Transverse colon (tissue), 4 donors: ENCODE measurements at regions not wholly inside any gene's neighbourhood (a gene's known extent, or its start where the extent isn't known, plus 50 kb on each side); places are given as distances from the start of the nearest gene placed in this dataset.

ENCODE experiments used
- DNase-seq: peaks from one replicate; pipeline ENCODE4 v3.0.0-alpha.2; 2019
- H3K27ac ChIP-seq, 4 donors: fragments of 200-600 bp; sonication (generic); 2 replicates each; pipeline ENCODE4 v1.5.1; 2016 to 2018; ENCODE audit warnings: inconsistent platforms in 4 of 4
- H3K27me3 ChIP-seq: fragments of 200-600 bp; sonication (generic); 2 replicates; pipeline ENCODE4 v1.5.1; 2017; ENCODE audit warnings: inconsistent platforms
- H3K36me3 ChIP-seq, 4 donors: fragments of 200-600 bp; sonication (generic); 2 replicates each; pipeline ENCODE4 v1.5.1; 2017 to 2019; ENCODE audit warnings: inconsistent platforms in 4 of 4
- H3K4me1 ChIP-seq, 4 donors: fragments of 200-600 bp; sonication (generic); 2 replicates each; pipeline ENCODE4 v1.5.1; 2017 to 2020; ENCODE audit warnings: inconsistent platforms in 4 of 4
- H3K4me3 ChIP-seq, 4 donors: fragments of 200-600 bp; sonication (generic); 1 replicate in 1 of 4; 2 replicates in 3 of 4; pipeline versions ENCODE4 v1.5.1 to v1.6.1; 2017 to 2019; ENCODE audit warnings: inconsistent platforms in 4 of 4
- H3K9me3 ChIP-seq, 2 donors: fragments of 200-600 bp; sonication (generic); 2 replicates each; pipeline ENCODE4 v1.5.1; 2017 to 2019; ENCODE audit warnings: inconsistent platforms in 2 of 2
- EP300 ChIP-seq: sonication (generic); formaldehyde crosslinking; IDR thresholded peaks from one replicate; pipeline ENCODE4 v1.6.1; 2017; ENCODE audit warnings: antibody characterized with exemption, low read depth
- POLR2A ChIP-seq: fragments of 450-650 bp; IDR thresholded peaks from one replicate; pipeline ENCODE4 v1.6.1; 2016; ENCODE audit warnings: antibody characterized with exemption, mild to moderate bottlenecking, moderate library complexity
- POLR2AphosphoS5 ChIP-seq, 3 donors: sonication (generic); formaldehyde crosslinking; IDR thresholded peaks; one replicate each; pipeline ENCODE4 v1.6.1; 2016; ENCODE audit warnings: antibody characterized with exemption in 3 of 3
- WGBS, 2 donors: methylation state at CpG; one replicate each; pipeline ENCODE4 v1.1.5; 2018; ENCODE audit warnings: low coverage in 1 of 2; 5-methylcytosine and 5-hydroxymethylcytosine counted together
- in situ Hi-C, 4 donors: fragments of 200-750 bp; cut with MboI; loops; one replicate each; pipeline versions ENCODE4 v1.15.0 to v1.15.1; 2017; ENCODE audit warnings: low sequenced_read_pairs in 3 of 4, low pct_ligation_motif_present in 1 of 4, low pct_unique_long_range_greater_than_20kb in 1 of 4
- intact Hi-C: fragments of 100-400 bp; cut with DNase I; formaldehyde crosslinking; loops from one replicate; pipeline ENCODE4 v1.15.1; 2023; ENCODE audit warnings: low total_unique reads
- TF ChIP-seq, protein P1 (sequence below), 5 experiments: fragments of 200-600 bp in 3 of 5; fragments of 450-650 bp in 2 of 5; sonication (generic) in 3 of 5; IDR thresholded peaks; 1 replicate in 2 of 5; 2 replicates in 3 of 5; pipeline ENCODE4 v1.5.1; 2016 to 2017; ENCODE audit warnings: antibody characterized with exemption in 5 of 5, inconsistent platforms in 3 of 5, mild to moderate bottlenecking in 2 of 5, moderate library complexity in 1 of 5

DNA sequence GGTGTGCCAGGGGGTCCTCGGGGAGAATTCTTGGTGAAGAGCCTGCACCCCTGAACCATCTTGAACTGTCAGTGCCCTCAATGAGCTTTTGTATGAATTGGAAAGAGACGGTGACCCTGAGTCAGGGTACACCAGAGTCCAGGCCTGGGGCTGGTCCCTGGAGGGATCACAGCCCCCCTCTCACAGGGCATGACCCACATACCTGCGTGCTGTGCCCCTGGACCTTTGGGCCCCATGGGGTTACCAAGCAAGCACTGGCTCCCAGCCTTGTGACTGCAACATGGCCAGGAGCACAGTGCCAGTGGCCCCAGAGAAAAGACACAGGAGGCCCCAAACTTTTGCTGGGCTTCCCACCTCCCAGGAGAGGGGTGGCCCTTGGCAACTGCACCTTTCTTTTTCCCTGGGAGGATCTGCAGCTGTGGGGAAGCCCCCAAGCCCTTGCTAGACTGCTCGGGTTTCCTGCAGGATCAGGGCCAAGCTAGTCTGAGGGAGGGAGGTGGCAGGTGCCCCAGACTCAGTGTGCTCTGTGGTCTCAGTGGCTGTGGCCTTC, 153.5 kb downstream of the ZNF248 start:
- no peak for DNase-seq
- in situ Hi-C loops (no loop called here), intact Hi-C loops (no loop called here)
- 81% methylated on average over 4 of the region's 4 CpGs; no CpG with 5 or more reads in 1 of the 2 donors for WGBS, 2 donors
- H3K4me3 ChIP-seq, result no peak overlapping the region
- H3K27me3 ChIP-seq, result no peaks in the 10 kb centered on the region
- no peak overlapping the region for H3K27ac ChIP-seq
- no peaks in the 10 kb centered on the region for H3K36me3 ChIP-seq
- TF ChIP-seq POLR2AphosphoS5 (IDR thresholded peaks at IDR 0.05), result no peak
- TF ChIP-seq, protein P1, sequence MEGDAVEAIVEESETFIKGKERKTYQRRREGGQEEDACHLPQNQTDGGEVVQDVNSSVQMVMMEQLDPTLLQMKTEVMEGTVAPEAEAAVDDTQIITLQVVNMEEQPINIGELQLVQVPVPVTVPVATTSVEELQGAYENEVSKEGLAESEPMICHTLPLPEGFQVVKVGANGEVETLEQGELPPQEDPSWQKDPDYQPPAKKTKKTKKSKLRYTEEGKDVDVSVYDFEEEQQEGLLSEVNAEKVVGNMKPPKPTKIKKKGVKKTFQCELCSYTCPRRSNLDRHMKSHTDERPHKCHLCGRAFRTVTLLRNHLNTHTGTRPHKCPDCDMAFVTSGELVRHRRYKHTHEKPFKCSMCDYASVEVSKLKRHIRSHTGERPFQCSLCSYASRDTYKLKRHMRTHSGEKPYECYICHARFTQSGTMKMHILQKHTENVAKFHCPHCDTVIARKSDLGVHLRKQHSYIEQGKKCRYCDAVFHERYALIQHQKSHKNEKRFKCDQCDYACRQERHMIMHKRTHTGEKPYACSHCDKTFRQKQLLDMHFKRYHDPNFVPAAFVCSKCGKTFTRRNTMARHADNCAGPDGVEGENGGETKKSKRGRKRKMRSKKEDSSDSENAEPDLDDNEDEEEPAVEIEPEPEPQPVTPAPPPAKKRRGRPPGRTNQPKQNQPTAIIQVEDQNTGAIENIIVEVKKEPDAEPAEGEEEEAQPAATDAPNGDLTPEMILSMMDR (IDR thresholded peaks at IDR 0.05), result no peak
- no peak for TF ChIP-seq POLR2A
- TF ChIP-seq EP300, result no peak
- H3K4me1 ChIP-seq, result no peaks in the 10 kb centered on the region
- H3K9me3 ChIP-seq, result no peaks in the 10 kb centered on the region

DNA sequence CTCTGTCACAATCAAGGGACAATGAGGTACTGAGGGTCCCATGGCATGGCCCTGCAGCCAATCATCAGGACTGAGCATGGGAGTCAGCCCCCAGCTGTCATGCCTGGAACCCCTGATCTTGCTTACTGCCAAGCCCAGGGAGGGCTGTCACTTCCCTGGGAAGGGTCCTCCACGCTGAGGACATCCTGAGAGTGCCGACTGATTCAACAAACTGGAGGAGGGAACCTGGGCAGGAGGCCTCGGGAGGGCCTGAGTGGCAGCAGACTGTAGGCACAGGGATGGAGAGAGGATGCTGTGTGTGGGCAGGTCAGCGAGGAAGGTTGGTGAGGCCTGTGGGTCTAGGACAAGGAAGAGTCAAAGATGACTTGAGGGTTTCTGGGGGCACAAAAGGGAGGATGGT, 154.3 kb downstream of the ZNF248 start:
- DNase-seq, result no peak
- intact Hi-C loops (no loop called here), in situ Hi-C loops (no loop called here)
- no peaks in the 10 kb centered on the region for H3K36me3 ChIP-seq
- TF ChIP-seq EP300 (no peak), POLR2A (no peak), POLR2AphosphoS5 (IDR thresholded peaks at IDR 0.05) (no peak)
- TF ChIP-seq, protein P1 (IDR thresholded peaks at IDR 0.05), result no peak
- H3K27me3 ChIP-seq, result no peaks in the 10 kb centered on the region
- H3K4me1 ChIP-seq, result no peaks in the 10 kb centered on the region
- H3K9me3 ChIP-seq, result no peaks in the 10 kb centered on the region
- H3K27ac ChIP-seq, result no peak overlapping the region
- 80 to 86% methylated on average over 1 to 4 of the region's 4 CpGs for WGBS, 2 donors
- H3K4me3 ChIP-seq, result no peak overlapping the region

DNA sequence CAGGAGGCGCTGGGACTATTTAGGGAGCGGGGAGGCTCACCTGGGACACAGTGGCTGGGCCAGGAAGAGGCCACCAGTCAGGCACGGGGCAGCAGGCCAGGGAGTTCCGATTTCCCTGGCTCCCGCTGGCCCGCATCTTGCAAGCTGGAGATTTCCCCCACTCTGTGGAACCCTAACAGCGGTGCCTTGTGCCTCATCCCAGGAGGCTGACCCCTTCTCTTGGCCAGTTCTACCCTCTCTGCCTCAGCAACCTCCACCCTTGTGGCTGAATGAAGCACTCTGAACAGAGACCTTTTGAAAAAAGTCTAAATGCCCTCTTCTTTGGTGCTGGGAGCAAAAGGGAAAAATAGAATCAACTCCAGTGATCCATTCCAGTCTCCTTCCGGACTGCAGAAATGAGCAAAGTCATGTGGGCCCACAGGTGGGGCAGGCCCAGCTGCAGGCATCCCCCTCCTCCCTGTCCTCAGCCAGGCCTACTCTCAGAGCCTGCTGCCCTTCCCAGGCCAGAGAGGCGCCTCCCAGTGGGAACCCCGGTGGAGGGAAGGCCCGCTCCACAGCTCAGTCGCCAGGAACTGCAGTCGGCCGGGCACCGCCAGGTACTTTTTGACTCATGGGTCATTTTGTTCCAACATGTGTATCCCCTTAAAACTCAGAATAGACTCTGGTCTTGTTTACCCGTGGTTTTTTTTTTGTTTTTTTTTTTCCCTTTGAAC, 155.5 kb downstream of the ZNF248 start:
- Histone ChIP-seq H3K4me3 (no peak overlapping the region), H3K27me3 (no peaks in the 10 kb centered on the region), H3K36me3 (no peaks in the 10 kb centered on the region), H3K4me1 (no peaks in the 10 kb centered on the region), H3K9me3 (no peaks in the 10 kb centered on the region), H3K27ac (no peak overlapping the region)
- TF ChIP-seq POLR2AphosphoS5 (IDR thresholded peaks at IDR 0.05), result no peak
- TF ChIP-seq, protein P1 (IDR thresholded peaks at IDR 0.05), result no peak
- no peak for TF ChIP-seq POLR2A
- no peak for TF ChIP-seq EP300
- intact Hi-C loops, result no loop called here
- WGBS, 2 donors, result 72 to 86% methylated on average over 2 to 16 of the region's 16 CpGs
- no peak for DNase-seq
- in situ Hi-C loops, result no loop called here

DNA sequence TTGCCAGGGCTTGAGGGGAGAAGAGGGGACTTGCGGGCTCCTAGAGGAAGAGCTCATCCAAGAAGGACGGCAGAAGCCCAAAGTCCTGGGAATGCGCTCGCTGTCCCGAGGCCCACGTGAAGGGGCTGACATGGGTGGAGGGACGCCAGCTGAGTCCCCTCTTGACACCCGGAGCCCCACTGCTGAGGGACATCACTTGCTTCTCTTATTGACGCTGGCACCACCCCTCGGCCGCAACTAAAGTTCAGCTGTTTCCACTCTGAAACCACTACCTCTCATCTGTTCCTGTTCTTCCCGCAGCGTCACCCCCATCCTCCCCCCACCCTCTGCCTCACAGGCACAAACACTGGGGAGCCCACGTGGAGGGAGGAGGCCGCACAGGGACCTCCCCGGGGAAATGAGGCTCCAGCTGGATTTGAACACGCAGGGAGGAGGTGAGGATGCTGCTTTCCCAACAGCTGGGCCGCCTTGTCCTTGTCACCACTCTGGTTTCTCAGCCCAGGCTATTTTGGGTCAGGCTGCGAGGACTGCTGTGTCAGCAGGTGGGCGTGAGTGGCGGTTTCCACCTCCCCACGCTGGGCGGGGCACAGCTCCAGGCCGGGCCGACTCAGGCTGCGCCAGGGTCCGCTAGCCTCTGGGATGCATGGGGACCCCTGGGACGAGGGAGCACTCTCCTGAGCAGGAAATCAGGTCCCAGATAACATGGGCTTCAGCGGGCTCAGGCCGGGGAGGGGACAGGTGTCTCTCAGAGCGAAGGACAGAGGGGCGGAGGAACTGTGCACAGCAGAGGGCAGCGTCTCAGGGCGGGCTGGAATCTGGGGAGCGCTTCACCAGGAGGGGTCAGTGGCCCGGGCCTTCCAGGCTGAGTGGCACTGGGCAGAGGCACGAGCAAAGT, 156.3 kb downstream of the ZNF248 start:
- Histone ChIP-seq H3K4me3 (no peak overlapping the region), H3K27ac (no peak overlapping the region), H3K27me3 (no peaks in the 10 kb centered on the region), H3K9me3 (no peaks in the 10 kb centered on the region), H3K36me3 (no peaks in the 10 kb centered on the region), H3K4me1 (no peaks in the 10 kb centered on the region)
- in situ Hi-C loops (no loop called here), intact Hi-C loops (no loop called here)
- TF ChIP-seq, protein P1 (IDR thresholded peaks at IDR 0.05), result no peak
- TF ChIP-seq POLR2A (no peak), POLR2AphosphoS5 (IDR thresholded peaks at IDR 0.05) (no peak), EP300 (no peak)
- WGBS, 2 donors, result 86% methylated on average over 36 of the region's 37 CpGs; no CpG with 5 or more reads in 1 of the 2 donors
- no peak for DNase-seq
